ENCODE measurements at regions not wholly inside any gene's neighbourhood (a gene's known extent, or its start where the extent isn't known, plus 50 kb on each side); places are given as distances from the start of the nearest gene placed in this dataset.
"Not testable (repeated sequence)": the region's sequence is repeated elsewhere in the genome, so short reads cannot be mapped to it uniquely, and the experiment has no call there.

GRCh38 chr6:11961923-11962322 lies 50.2 kb upstream of the HIVEP1 start:
- no peak for DNase-seq (ENCODE audit: low spot score)

DNA sequence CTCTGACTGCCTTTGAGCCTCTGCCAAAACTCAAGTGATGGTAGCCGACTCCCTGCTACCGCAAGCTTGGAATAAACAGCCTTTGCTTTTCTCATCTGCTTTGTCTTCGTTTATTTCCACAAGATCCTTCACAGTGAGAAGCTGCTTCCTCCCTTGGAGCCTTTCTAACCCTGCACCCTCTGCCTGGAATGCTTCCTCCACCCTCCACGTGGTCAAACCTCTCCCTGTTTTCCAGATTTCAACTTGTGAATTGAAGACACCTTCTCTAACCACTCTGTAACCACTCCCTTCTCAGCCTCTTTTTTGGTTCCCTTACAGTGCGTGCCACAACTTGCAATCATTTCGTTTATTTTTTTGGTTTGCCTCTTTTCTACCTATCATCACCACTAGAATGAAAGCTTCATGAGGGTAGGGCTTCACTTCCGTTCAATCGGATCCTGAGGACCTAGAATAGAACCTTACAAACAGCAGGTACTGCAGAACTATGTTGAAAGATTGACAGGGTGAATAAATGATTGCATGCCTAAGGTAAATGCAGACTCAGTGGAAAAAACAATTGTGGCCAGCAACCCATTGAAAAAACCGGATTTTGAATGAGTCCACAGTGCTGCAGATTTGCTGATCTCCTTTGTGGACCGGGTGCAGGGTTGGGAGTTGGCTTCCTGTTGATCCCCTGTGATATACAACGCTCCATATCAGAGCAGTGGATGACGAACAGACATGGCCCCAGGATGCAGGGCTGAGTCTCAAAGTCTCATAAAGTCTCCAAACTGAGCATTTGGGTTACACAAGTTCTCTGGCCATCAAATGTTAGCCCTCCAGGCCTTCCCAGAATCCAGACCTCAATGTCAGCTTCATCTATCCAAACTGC lies 51.0 kb upstream of the HIVEP1 start:
- no peak for DNase-seq (ENCODE audit: low spot score)

DNA sequence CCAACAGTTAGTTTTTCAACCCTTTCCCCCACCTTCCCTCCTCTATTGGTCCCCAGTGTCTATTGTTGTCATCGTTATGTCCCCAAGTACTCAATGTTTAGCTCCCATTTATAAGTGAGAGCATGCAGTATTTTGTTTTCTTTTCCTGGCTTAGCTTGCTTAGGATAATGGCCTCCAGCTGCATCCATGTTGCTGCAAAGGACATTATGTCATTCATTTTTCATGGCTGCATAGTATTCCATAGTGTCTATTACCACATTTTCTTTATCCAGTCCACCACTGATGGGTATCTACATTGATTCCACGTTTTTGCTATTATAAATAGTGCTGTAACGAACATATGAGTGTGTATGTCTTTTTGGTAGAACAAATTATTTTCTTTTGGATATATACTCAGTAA lies 55.3 kb upstream of the HIVEP1 start:
- DNase-seq (ENCODE audit: low spot score): no peak

DNA sequence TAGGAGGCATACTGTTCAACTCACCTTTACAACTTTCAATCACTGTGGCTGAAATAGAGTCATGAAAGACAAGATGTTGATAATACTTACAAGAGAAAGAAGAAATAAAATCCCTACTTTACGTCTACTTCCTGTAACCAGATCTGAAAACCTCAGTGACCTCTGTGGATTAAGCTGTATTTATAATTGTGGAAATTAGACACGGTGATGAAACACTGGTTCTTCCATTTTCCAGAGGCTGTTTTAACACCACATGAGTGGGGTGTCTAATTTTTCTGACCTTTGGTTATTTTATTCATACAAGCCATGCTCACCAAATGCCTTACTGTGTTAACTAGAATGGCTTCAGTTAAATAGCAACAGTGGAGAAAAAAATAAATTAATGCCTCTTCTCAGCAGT lies 58.5 kb upstream of the HIVEP1 start:
- no peak for DNase-seq (ENCODE audit: low spot score)

GRCh38 chr6:11952316-11952715 lies 59.8 kb upstream of the HIVEP1 start:
- no peak for DNase-seq (ENCODE audit: low spot score)

DNA sequence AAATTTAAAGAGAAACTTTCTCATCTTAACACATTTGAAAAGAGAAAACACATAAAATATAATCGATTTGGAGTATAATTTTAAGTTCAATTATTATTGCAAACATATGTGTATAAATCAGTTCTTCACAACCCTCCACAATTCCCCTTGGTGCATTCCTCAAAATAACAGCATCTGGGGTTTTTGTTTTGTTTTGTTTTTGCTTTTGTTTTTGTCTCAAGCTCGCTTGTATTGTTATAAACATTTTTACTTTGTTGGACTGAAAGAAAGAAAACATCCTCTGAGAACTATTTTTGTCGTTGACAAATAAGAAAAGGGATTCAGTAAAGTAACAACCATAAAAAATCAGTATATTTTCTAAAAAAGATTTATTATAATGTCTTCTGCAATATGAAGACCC lies 60.2 kb upstream of the HIVEP1 start:
- no peak for DNase-seq (ENCODE audit: low spot score)

GRCh38 chr6:11950109-11950508 lies 62.0 kb upstream of the HIVEP1 start:
- DNase-seq (ENCODE audit: low spot score): no peak

GRCh38 chr6:11947575-11947974 lies 64.5 kb upstream of the HIVEP1 start:
- DNase-seq (ENCODE audit: low spot score): no peak

DNA sequence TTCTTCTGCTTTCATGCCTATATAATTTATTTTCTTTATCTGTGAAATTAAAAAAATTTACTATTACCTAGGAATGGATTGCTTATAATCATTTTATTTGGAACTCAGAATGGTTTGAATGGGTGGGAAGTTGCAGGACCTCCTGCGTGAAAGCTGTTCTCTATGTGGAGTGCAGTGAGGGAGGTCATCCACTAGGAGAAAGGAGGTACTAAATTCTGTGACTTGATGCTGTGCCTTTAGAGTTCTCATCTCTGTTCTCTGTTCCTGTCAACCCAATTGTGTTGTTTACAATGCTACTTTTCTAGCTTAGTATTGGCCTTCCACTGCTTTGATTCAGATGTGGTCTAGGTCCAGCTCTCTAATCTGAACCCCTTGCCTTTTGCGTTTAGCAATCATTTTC lies 65.0 kb upstream of the HIVEP1 start:
- DNase-seq (ENCODE audit: low spot score): no peak

- DNase-seq (ENCODE audit: low spot score): no peak
These were observed 68.0 kb upstream of the HIVEP1 start for GRCh38 chr6:11944111-11944510.

GRCh38 chr6:11943060-11943459 lies 69.1 kb upstream of the HIVEP1 start:
- no peak for DNase-seq (ENCODE audit: low spot score)

DNA sequence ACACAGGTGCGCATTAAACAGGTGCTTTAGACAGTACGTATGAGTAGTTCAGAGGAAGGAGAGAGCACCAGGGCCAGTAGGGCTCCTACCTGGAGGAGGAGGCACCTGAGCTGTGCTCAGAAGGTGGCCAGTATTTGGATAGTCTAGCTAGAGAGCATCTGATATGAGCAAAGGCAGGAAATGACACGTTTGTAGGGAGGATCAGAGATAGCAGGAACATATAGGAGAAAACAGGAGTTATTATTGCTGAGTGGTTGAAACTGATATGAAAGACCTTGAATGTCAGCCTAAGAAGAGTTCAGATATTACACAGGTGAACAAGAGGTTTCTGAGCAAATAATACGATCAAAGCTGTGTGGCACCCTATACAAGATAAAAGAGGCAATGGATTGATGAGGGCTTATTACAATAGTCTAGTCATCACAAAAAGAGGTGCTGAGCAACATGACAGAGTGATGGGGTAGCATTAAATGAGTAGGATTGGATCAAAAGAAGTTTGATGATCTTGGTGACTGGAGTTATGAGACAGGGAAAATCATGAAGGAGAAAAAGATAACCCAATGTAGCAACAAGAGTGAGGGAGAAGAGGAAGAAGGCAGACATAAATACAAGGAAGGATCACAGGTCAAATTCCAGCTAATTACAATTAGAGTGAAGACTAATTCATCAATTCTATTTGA lies 69.8 kb upstream of the HIVEP1 start:
- no peak for DNase-seq (ENCODE audit: low spot score)

GRCh38 chr6:11940532-11941166 lies 71.5 kb upstream of the HIVEP1 start:
- not testable (repeated sequence) for DNase-seq (ENCODE audit: low spot score)

DNA sequence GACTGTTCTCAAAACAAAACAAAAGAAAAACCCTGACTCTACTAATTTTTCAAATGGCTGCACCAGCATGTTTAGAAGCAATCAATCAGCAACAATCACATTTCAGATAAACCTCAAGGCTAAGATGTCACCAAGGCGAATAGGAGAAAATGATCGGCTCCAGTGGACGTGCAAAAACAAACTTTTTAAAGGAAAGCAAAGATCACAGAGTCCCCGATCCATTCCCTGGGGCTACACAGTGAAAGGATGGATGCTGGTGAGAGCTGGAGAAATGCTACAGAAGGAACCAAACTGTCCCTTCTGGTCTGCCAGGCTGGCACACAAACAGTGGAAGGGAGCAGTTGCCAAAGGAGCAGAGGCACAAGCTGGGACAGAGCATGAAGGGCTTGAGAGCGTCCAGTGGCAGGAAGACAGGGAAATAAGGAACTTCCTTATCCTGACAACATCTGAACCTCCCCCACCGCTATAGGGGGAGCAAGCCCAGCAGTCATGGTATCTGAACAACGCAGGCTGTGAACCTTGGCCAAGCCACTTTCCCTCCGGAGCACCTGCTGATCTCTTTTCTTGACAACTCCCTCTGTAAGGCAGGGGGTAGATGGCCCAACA lies 73.7 kb upstream of the HIVEP1 start:
- DNase-seq (ENCODE audit: low spot score): no peak

DNA sequence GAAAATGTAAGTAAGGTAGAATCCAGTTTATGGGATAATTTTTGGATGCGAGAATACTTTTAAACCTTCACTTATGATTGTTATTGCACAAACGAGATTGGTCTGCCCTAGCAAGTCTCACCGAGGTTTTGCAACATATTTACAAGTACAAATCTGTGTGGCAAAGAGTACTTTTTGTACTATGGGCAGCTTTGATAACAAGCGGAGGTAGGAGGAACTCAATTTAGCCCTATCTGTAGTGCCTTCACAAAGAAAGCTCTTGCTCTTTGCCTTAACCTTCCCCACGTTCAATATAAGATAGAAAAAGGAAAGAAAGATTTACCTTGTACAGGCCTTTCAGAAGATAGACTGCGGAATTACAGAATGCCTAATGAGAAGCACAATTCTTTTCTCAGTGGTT lies 77.5 kb upstream of the HIVEP1 start:
- no peak for DNase-seq (ENCODE audit: low spot score)

DNA sequence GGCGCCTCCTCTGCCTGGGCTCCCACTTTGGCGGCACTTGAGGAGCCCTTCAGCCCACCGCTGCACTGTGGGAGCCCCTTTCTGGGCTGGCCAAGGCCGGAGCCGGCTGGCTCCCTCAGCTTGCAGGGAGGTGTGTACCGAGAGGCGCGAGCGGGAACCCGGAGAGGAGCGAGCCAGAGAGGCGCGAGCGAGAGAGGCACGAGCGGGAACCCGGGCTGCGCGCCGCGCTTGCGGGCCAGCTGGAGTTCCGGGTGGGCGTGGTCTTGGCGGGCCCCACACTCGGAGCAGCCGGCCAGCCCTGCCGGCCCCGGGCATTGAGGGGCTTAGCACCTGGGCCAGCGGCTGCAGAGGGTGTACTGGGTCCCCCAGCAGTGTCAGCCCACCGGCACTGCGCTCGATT lies 79.2 kb upstream of the HIVEP1 start:
- DNase-seq (ENCODE audit: low spot score): not testable (repeated sequence)

DNA sequence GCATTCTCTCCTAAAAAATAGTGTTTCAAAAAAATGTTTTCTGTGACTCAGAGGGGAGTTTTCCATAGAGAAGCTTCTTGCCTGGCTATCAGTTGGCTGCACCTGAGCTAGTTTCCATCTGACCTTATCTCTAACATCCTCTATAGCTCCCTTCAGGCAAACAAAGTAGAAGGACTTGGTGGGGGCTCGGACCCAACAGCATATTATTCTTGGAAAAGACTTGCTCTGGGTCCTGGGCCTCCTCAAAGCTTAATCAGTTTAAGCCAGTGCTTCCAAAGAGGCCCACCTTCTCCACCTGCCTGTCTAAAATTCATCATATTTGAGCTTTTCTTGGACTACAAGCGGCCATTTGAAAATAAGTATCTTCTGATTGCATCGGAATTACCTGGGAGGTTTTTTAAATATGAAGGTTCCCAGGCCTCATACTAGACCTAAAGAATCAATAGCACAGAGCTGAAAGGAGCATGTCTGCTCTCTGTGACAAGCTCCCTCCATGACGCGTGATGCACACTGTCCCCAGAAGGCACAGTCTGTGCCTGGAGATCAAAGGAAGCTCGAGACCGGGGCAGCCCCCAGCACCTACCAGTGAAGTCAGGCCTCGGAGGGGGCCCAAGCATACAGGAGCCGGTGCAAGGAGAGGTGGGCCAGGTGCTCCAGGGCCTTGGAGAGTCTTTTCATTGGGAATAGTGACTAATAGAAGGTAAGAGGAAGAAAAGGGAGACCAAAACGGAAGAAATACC lies 80.6 kb upstream of the HIVEP1 start:
- DNase-seq (ENCODE audit: low spot score): no peak

DNA sequence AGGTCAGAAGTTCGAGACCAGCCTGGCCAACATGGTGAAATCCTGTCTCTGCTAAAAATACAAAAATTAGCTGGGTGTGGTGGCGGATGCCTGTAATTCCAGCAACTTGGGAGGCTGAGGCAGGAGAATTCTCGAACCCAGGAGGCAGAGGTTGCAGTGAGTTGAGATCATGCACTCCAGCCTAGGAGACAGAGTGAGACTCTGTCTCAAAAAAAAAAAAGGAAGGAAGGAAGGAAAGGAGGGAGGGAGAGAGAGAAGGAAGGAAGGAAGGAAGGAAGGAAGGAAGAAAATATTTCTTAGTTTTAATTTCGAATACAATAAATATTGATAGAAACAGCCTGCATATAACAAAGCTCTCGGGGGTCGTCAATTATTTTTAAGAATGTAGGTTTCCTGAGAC lies 81.3 kb upstream of the HIVEP1 start:
- not testable (repeated sequence) for DNase-seq (ENCODE audit: low spot score)

DNA sequence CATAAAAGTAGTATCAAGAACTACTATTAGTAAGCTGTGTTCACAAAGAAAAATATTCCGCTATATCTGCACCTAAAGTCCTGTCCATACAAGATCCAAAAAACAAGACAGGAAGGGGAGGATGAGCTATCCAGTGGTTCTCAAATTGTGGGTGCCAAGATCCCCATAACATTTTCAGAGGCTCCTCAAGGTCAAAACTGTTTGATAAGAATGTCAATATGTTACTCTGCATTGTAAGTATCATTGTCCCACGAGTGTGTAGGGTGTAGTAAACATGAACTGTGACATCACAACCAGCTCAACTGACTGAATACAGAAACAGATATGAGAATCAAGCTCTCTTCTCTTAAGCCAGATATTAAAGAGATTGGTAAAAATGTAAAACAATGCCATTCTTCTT lies 81.9 kb upstream of the HIVEP1 start:
- no peak for DNase-seq (ENCODE audit: low spot score)

DNA sequence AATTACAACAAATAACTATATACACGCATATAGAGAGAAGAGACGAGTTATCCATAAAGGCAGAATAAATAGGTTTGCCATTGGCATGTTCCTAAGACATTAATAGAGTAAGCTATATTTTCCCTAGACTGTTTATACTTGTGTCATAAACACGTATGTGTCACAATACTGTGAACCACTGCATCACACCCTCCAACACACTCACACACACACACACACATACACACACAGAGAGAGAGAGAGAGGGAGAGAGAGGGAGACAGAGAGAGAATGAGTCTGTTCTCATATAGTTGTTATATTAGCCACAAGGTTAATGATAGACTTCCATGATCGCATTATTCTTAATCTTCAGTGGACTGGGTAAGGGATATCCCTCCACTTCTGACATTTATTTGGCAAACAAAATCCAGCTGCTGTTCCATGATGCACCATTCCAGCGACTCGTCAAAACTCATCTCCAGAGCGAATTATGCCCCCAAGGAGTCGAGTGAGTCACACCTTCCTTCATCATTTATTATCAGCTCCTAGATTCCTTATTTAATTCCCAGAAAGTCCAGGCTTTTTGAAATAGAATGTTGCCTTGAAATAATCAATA lies 82.8 kb upstream of the HIVEP1 start:
- DNase-seq (ENCODE audit: low spot score): no peak

- no peak for DNase-seq (ENCODE audit: low spot score)
These were observed 85.3 kb upstream of the HIVEP1 start for GRCh38 chr6:11926594-11927407.

Data from GM03348 (cell line).